Posterior cingulate gyrus (tissue), 11 donors: ENCODE measurements at regions not wholly inside any gene's neighbourhood (a gene's known extent, or its start where the extent isn't known, plus 50 kb on each side); places are given as distances from the start of the nearest gene placed in this dataset.
A peak's percentile ranks its signal among the peaks of the same experiment; 100 is the strongest.
"Not testable (repeated sequence)": the region's sequence is repeated elsewhere in the genome, so short reads cannot be mapped to it uniquely, and the experiment has no call there.

Experiments used
- DNase-seq, 10 donors: peaks; one replicate each; pipeline versions ENCODE4 v3.0.0 to v3.0.0-alpha.2; 2020 to 2021; ENCODE audit warnings: mixed read lengths in 3 of 10
- intact Hi-C: fragments of 100-400 bp; cut with DNase I; formaldehyde crosslinking; loops from one replicate; pipeline ENCODE4 v1.15.1; 2023

DNA sequence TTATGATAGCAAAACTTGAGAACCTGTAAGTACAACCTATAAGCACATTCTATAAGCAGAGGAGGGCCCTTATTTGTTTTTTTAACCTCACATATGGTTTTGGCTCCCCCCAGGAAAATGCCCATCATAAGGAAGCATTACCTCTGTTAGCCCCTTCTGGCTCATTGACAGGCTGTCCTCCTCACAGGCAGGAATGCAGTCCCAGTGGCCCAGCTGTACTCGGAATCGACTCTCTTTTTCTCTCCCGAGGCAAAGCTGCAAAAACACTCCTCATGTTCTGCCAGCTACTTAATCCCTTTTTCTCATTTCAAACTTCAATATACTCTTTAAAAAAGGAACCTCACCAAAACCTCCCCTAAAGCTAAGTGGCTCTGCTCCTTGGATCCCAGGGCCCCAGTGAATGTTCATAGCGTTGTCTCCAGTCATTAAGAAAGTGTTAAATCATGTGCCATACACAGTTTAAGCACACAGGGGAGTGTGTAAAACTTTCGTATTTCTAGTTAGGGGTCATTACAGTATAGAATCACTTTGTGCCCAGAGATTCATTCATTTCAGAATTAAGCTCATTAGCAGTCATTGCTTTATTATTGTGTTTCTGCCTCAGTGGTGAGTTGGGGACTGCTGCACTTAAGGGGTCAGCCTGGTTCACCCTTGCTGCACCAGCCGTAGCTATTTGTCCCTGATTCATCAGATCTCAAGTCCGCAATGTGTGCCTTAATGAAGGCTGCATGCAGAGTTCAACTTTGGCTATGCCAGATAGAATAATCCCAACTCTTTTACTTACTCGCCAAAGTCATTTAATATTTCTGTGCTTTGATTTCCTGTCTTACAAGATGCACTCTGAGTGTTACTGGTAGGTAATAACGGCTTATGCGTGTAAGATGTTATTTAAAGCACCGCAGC lies 57.6 kb downstream of the JRKL start:
- DNase-seq, result no peak
- intact Hi-C loops, result no loop called here

DNA sequence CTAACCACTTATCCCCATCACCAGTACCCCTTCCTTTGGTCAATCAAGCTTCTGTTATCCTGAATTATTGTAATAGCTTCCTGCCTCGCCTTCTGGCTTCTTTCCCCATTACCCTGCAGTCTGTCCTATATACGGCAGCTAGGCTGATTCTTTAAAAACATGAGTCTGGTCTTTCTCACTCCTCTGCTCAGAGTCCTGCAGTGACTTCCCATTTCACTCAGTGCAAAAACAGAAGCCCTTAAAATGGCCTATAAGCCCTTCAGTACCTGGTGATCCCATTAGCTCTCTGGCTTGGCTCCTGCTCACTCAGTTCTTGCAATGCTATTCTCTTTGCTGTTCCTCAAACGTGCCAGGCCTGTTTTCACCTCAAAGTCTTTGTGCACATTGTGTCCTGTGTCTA lies 58.4 kb downstream of the JRKL start:
- intact Hi-C loops, result no loop called here
- no peak for DNase-seq

DNA sequence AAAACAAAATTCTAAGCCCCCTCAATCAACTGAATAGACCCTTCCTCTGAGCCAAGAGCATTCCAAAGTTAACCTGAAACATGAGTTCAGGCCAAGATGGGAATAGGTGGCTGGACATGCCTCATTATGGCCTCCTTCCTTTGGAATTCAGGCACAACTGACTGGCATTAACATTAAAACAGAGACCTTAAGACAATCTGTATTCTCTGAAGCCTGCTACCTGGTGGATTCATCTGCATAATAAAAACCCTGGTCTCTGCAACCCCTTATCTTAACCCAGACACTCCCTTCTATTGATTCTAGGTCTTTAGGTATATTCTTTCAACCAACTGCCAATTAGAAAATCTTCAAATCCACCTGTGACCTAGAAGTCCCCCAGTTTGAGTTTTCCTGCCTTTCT lies 66.3 kb downstream of the JRKL start:
- intact Hi-C loops, result no loop called here

DNA sequence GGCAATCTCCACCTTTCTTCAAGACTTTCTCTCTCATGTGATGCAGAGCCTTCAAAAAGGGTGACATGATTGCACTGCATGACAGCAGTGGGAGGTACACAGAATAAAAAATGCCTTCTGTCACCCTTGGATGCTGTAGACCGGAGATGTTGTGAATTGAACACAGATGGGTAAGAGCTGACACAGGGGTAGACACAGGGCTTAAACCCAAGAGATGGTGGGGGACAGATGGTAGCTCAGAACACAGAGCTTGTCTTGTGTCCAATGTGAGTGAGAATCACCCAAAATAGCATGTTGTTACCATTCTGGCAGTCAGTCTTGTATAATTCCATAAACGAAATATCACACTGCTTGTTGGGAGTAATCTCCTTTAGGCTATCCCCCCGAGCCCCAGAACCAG lies 69.9 kb downstream of the JRKL start:
- DNase-seq, result no peak
- intact Hi-C loops, result no loop called here

More for the DNA sequence above, 66.3 kb downstream of the JRKL start:
- DNase-seq, result no peak

DNA sequence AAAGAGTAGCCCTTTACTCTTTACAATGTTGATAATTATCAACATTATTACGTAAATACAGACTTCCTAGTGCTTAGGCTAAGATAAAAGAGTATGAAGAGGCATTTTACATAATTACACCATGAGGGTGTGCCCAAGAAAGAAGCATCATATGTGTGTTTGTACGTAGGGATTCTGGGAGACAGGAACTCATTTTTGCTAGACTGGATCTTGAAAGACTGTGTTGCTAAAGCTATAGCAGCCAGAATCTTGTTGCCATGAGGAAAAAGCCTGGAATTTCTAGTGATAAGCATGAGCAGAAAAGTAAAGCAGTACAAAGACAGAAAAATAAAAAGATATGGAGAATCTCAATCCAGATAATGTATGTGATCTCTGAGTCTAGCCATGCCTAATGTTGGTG lies 72.1 kb downstream of the JRKL start:
- no peak for DNase-seq
- intact Hi-C loops, result no loop called here

DNA sequence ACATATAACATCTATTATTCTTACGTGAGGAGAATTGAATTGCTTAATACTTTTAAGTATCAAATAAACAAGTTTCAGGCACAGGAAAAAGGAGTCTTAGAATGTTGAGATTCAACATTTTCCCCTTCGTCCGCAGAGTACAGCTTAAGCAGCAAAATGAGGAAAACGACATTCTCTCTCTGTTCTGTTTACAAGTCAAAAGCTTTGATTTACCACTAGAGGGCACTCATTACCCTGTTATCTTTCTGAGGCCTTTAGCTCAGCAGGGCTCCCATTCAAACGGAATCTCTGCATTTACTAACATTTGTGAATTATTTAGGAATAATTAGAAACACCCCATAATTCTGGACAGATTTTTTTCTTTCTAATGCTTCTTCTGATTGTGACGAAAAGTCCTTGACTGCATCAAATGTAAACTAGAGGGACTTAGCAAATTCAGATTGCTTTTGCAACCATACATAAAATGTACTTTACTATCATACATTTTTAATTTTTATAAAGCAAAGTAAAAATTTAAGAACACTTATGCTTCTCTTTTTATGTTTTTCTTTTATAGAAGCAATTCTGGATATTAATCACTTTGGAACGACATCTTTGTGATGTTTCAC lies 75.0 kb downstream of the JRKL start:
- intact Hi-C loops, result no loop called here

DNA sequence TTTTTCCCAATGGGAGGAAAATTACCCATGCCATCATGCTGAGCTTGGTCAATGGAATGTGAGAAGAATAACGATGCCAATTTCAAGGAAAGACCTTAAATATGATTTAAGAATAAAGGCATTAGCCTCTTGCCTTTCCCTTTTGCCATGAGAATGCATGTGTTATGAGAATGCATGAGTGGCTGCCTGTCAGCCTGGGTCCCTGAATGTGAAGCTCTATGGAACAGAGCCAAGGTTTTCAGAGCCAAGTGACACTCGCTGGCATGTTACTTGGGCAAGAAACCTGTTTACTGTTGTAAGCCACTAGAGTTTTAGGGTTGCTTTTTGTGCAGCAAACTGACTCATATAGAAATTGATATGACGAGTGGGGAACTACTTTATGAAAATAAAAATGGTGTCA lies 75.7 kb downstream of the JRKL start:
- intact Hi-C loops, result no loop called here

More for the DNA sequence above, 75.0 kb downstream of the JRKL start:
- no peak for DNase-seq

DNA sequence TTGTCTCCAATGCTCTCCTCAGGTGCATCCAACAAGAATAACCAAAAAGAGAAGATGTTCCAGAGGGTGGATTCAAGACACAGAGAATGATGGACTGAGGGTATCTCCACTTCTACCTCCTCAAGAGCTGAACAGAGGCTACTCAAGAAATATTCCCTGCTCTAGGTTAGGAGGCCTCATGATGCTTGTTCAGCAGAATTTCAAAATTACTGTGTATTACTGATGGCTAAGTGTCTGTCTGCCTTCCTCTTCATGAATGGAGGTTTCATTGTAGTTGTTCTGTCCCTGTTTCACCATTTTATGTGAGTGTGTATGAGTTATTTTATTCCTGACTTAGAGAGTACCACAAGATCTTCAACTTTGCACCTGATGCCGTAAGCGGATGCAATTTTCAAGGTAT lies 76.8 kb downstream of the JRKL start:
- intact Hi-C loops, result no loop called here

More for the DNA sequence above, 75.7 kb downstream of the JRKL start:
- DNase-seq, result no peak

DNA sequence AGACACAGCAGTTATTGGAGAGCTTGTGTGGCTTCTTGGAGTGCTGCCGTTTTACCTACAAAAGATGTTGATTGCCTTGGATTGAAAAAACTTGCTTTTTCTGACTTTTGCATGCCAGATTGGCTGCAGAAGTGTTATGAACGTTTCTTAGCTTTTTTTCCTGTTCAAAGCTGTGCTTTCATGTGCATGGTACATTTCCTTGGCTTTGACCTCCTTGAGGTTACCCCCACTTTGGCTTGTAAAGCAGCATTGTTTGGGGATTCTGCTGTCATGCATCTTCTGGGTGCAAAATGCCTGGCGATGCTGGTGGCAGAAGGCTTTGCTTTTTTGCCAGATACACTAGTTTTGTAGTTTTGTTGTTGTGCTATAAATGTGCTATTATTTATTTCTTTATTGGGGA lies 80.0 kb downstream of the JRKL start:
- intact Hi-C loops, result no loop called here
- DNase-seq, result no peak

More for the DNA sequence above, 76.8 kb downstream of the JRKL start:
- no peak for DNase-seq

DNA sequence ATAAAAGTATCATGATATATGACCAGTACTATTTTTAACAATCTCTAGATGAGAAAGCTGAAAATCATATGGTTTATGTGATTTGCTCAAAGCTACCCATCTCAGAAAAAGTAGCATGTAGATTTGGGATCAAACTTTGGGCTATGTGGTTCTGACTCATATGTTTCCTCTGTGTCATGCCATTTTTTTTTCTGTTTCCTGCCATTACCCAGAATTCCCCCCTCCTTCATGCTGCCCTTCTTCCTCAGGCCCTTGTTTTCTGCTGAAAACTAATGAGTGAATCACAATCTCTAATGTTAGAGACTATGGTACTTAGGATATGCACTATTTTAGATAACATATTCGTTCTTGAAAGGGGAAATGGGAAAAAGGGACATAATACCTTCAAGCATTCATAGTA lies 80.7 kb downstream of the JRKL start:
- DNase-seq, result no peak
- intact Hi-C loops, result no loop called here

DNA sequence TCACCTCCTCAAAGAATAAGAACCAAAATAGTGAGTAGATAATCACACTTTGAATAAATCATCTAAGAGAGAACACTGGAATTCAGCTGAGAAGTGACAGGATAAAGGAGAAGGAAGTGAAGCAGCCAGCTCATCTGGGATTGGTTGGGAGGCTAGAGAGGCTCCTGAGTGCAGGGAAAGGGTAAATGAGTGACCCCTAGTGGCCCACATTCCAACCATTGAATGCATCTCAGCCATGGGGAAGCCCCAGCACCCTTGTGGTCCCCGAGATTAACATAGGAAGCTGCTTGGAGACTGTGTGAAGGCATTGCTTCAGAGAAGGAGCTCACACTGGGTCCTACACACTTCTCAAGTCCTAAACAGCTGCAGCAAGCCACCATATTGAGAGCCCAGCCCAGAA lies 82.3 kb downstream of the JRKL start:
- intact Hi-C loops, result no loop called here
- no peak for DNase-seq

DNA sequence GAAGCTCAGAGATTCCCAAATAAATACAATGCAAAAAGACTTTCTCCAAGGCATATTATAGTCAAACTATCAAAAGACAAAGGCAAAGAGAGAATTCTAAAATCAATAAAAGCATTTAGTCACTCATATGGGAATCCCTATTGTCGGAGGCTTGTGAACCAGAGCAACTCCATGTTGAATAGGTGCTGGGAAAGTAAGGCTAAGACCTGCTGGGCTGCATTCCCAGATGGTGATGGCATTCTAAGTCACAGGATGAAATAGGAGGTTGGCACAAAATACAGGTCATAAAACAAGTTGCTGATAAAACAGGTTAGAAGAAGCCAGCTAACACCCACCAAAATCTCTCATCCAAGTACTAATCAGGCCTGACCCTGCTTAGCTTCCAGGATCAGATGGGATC lies 84.5 kb downstream of the JRKL start:
- intact Hi-C loops, result no loop called here
- no peak for DNase-seq

DNA sequence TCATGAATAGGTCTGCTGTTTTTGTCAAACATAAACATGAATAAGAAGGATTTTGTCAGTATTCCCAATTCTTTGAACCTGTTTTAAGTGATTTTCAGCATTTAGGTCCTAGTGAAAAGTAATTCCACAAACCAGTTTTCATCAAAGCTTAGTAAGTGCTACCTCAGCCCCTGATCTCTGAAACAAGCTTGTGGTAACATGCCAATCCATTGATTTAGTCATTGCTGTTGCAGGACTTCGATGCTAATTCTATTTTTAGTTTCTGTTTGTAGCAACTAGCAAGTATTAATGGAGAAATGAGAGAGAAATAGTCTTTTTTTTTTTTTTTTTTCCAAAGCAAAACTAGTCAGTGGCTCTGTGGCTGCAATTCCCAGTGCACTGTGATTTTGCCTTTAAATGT lies 91.4 kb downstream of the JRKL start:
- intact Hi-C loops, result no loop called here
- no peak for DNase-seq

DNA sequence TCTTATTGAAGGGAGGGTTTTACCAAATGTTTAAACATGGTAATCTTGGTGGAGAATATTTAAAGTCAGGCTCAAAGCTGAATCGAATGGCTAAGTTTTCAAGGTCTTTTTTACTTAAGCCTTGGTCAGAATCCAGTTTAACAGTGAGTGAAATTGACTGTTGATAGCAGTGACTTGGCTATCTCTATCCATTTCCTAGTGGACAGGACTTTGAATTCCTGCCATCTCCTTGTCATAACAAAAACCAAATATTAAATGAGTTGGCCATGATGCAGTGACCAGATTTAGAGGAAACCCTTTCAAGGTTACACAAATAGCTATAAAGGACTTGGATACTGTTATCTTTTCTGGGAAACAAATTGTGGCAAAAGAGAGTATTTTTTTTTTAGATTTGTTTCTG lies 92.0 kb downstream of the JRKL start:
- intact Hi-C loops, result no loop called here
- DNase-seq, result no peak

DNA sequence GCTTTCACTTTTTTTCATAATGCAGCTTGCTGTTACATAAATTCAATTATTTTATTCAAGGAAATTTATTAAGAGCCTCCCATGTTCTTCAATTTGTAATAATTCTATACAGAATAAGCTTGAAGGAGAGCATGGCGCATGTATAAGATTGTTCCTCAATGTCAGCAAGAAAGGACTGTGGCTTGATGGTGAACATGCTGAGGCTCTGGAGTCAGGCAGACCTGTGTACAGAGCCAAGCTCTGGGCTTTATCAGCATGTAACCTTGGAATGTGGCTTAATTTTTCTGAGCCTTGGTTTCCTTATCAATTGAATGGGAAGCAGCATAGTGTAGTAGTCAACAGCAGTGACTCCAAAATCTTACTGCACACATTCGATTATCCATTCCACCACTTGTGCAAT lies 92.4 kb downstream of the JRKL start:
- intact Hi-C loops, result no loop called here
- no peak for DNase-seq

DNA sequence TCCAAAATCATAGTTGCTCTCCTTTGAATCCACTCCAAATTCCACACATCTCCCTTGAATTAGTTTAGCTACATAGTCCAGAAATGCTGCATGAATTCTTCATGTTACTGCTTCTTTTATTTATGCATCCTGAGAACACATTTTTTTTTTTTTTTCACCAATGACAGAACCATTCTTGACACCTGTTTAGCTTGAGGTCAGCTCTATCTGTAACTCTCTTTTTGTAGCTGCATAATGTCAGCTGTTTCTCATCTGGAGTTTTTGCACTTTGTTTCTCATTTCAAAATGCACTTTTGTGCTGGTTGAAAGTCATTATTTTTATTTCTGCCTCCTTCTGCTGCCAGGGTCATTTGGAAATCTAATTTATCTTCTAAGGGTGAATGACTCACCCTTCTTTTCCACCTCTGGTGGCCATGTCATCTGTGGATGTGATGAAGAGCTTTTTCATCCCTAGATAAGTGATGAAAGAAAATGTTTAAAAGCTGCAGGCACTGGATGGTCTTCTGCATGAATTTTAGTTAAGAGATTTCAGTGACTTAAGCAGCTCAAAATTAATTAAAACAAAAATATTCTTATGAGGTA lies 93.7 kb downstream of the JRKL start:
- no peak for DNase-seq
- intact Hi-C loops, result no loop called here

DNA sequence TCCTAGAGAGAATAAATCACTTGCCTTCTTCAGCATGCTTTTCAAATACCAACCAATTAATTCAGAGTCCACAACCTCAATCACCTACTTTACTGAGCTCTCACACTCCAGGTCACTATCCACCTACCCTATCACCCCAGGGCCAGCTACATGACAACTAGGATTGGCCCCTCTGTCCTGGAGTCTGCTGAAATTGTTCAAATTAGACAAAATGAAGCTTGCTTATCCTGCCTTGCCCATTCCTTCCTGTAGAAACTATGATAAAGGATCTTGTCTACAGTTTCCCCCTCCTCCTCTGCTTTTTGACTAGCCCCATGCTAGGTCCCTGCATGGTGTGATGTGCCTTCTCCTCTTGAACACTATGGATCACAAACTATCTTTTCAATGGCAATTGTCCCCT lies 94.5 kb downstream of the JRKL start:
- intact Hi-C loops, result no loop called here
- no peak for DNase-seq

DNA sequence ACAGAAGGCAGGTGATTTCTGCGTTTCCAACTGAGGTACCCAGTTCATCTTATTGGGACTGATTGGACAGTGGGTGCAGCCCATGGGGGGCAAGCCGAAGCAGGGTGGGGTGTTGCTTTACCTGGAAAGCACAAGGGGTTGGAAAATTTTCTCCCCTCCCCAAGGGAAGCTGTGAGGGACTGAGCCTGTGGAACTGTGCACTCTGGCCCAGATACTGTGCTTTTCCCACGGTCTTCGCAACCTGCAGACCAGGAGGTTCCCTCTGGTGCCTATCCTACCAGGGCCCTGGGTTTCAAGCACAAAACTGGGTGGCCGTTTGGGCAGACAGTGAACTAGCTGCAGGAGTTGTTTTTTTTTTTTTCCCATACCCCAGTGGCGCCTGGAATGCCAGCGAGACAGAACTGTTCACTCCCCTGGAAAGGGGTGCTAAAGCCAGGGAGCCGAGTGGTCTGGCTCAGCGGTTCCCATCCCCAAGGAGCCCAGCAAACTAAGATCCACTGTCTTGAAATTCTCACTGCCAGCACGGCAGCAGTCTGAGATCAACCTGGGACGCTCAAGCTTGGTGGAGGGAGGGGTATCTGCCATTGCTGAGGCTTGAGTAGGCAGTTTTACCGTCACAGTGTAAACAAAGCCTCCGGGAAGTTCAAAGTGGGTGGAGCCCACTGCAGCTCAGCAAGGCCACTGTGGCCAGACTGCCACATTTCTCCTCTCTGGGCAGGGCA lies 97.2 kb downstream of the JRKL start:
- peak in 2 of 10 donors; percentile 46 to 48 for DNase-seq
- intact Hi-C loops, result no loop called here

DNA sequence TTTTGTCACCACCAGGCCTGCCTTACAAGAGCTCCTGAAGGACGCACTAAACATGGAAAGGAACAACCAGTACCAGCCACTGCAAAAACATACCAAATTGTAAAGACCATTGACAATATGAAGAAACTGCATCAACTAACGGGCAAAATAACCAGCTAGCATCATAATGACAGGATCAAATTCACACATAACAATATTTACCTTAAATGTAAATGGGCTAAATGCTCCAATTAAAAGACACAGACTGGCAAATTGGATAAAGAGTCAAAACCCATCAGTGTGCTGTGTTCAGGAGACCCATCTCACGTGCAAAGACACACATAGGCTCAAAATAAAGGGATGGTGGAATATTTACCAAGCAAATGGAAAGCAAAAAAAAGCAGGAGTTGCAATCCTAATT lies 99.1 kb downstream of the JRKL start:
- intact Hi-C loops, result not testable (repeated sequence)

DNA sequence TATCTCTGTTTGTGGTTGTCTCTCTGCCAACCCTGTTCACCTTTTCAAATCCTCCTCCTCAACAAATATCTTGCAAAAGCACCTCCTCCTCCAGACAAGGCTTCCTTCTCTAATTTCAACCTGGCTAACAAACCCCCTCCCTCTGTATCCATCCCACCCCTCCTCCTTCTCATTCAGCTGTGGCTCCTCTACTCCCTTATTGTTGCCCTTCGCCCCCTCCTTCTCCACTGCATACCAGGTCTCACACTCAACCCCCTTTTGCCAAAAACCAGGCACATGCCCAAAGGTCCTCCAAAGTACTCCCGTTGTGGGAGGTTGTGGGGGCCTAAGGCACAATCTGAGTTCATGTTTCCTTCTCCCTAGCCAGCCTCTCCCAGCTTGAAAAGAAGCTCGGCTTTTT lies 110.6 kb downstream of the JRKL start:
- intact Hi-C loops, result no loop called here
- DNase-seq, result no peak

More for the DNA sequence above, 99.1 kb downstream of the JRKL start:
- DNase-seq, result not testable (repeated sequence)

DNA sequence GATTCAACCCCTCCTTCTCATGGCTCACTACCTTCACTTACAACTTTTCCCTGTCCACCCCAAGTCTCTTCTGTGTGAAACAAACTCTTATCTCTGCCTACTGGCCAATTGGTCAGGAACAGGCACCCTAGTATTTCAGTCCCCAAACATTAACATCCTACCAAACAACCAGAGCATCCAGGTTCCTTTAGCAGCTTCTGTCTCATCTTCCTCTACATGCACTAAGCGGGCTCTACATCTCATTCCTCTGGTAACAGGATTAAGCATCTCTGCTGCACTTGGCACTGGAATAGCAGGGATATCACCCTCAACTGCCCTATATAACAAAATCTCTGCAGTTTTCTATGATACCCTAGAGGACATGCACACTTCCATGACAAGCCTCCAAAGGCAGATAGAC lies 116.2 kb downstream of the JRKL start:
- intact Hi-C loops, result no loop called here
- no peak for DNase-seq
